NT2/D1 (cell line): ENCODE measurements at regions not wholly inside any gene's neighbourhood (a gene's known extent, or its start where the extent isn't known, plus 50 kb on each side); places are given as distances from the start of the nearest gene placed in this dataset.

ENCODE experiments used
- DNase-seq: peaks from one replicate; pipeline ENCODE4 v3.0.0-alpha.2; 2011; ENCODE audit warnings: low read depth, low spot score
- H3K27me3 ChIP-seq: 2 replicates; pipeline ENCODE4 v1.6.0; 2011; ENCODE audit warnings: mild to moderate bottlenecking; ENCODE audit not compliant: insufficient read length, insufficient read depth
- H3K36me3 ChIP-seq: 2 replicates; pipeline ENCODE4 v1.6.1; 2011; ENCODE audit warnings: mild to moderate bottlenecking, low read length, mixed read lengths; ENCODE audit not compliant: insufficient read depth, insufficient read length
- H3K4me1 ChIP-seq: 2 replicates; pipeline ENCODE4 v1.5.1; 2011; ENCODE audit not compliant: insufficient read depth, insufficient read length
- H3K4me3 ChIP-seq: 2 replicates; pipeline ENCODE4 v1.5.1; 2011; ENCODE audit warnings: low read depth; ENCODE audit not compliant: insufficient read length
- H3K9ac ChIP-seq: 2 replicates; pipeline ENCODE4 v1.6.0; 2011; ENCODE audit warnings: low read depth; ENCODE audit not compliant: insufficient read length
- H3K9me3 ChIP-seq: 2 replicates; pipeline ENCODE4 v1.5.1; 2011; ENCODE audit warnings: mild to moderate bottlenecking, low read length; ENCODE audit not compliant: insufficient read depth
- SUZ12 ChIP-seq: IDR thresholded peaks from 2 replicates; pipeline ENCODE4 v1.6.1; 2011; ENCODE audit not compliant: insufficient read length, insufficient read depth; ENCODE audit errors: extremely low read depth
- YY1 ChIP-seq: IDR thresholded peaks from 2 replicates; pipeline ENCODE4 v1.6.1; 2011; ENCODE audit not compliant: insufficient read length, insufficient read depth
- ZNF274 ChIP-seq: IDR thresholded peaks from 2 replicates; pipeline ENCODE4 v1.6.1; 2011; ENCODE audit warnings: mild to moderate bottlenecking, low read depth, low read length

GRCh38 chr22:44407987-44408828, 89.8 kb downstream of the RTL6 start:
- H3K27me3 ChIP-seq, result no peaks in the 10 kb centered on the region
- DNase-seq, result no peak
- H3K4me3 ChIP-seq, result no peak overlapping the region
- no peaks in the 10 kb centered on the region for H3K36me3 ChIP-seq
- peaks cover 4% of the 10 kb centered on the region for H3K4me1 ChIP-seq
- H3K9me3 ChIP-seq, result no peaks in the 10 kb centered on the region
- no peak overlapping the region for H3K9ac ChIP-seq
- TF ChIP-seq ZNF274, result no peak
- TF ChIP-seq YY1, result no peak
- TF ChIP-seq SUZ12, result no peak

GRCh38 chr22:44407171-44407986, 90.7 kb downstream of the RTL6 start:
- DNase-seq, result no peak
- no peaks in the 10 kb centered on the region for H3K36me3 ChIP-seq
- H3K9ac ChIP-seq, result no peak overlapping the region
- peaks cover 4% of the 10 kb centered on the region for H3K4me1 ChIP-seq
- H3K9me3 ChIP-seq, result no peaks in the 10 kb centered on the region
- no peaks in the 10 kb centered on the region for H3K27me3 ChIP-seq
- TF ChIP-seq ZNF274, result no peak
- no peak for TF ChIP-seq YY1
- no peak for TF ChIP-seq SUZ12
- no peak overlapping the region for H3K4me3 ChIP-seq

GRCh38 chr22:44406341-44407170, 91.5 kb downstream of the RTL6 start:
- peak; percentile 69 for DNase-seq
- H3K36me3 ChIP-seq, result no peaks in the 10 kb centered on the region
- no peak overlapping the region for H3K4me3 ChIP-seq
- H3K27me3 ChIP-seq, result no peaks in the 10 kb centered on the region
- no peaks in the 10 kb centered on the region for H3K9me3 ChIP-seq
- H3K4me1 ChIP-seq, result peaks cover 4% of the 10 kb centered on the region
- TF ChIP-seq ZNF274 (no peak), SUZ12 (no peak), YY1 (no peak)
- no peak overlapping the region for H3K9ac ChIP-seq

- Histone ChIP-seq H3K27me3 (no peaks in the 10 kb centered on the region), H3K4me3 (no peak overlapping the region), H3K4me1 (peaks cover 4% of the 10 kb centered on the region), H3K9ac (no peak overlapping the region), H3K36me3 (no peaks in the 10 kb centered on the region), H3K9me3 (no peaks in the 10 kb centered on the region)
- TF ChIP-seq YY1, result no peak
- TF ChIP-seq SUZ12, result no peak
- no peak for TF ChIP-seq ZNF274
- DNase-seq, result no peak
Observed at GRCh38 chr22:44405661-44406060, 92.4 kb downstream of the RTL6 start.

GRCh38 chr22:44404341-44405020, 91.7 kb upstream of the SHISAL1 start:
- Histone ChIP-seq H3K36me3 (no peaks in the 10 kb centered on the region), H3K4me3 (no peak overlapping the region), H3K27me3 (no peaks in the 10 kb centered on the region), H3K4me1 (peaks cover 4% of the 10 kb centered on the region), H3K9ac (no peak overlapping the region), H3K9me3 (no peaks in the 10 kb centered on the region)
- DNase-seq, result no peak
- TF ChIP-seq SUZ12 (no peak), YY1 (no peak), ZNF274 (no peak)

GRCh38 chr22:44403602-44404329, 91.0 kb upstream of the SHISAL1 start:
- Histone ChIP-seq H3K27me3 (no peaks in the 10 kb centered on the region), H3K9ac (no peak overlapping the region), H3K4me1 (peaks cover 2% of the 10 kb centered on the region), H3K36me3 (no peaks in the 10 kb centered on the region), H3K9me3 (no peaks in the 10 kb centered on the region), H3K4me3 (no peak overlapping the region)
- no peak for TF ChIP-seq SUZ12
- TF ChIP-seq YY1, result no peak
- no peak for TF ChIP-seq ZNF274
- DNase-seq, result no peak
